Muscle of leg (tissue), 3 donors: ENCODE measurements at regions not wholly inside any gene's neighbourhood (a gene's known extent, or its start where the extent isn't known, plus 50 kb on each side); places are given as distances from the start of the nearest gene placed in this dataset.

Experiments
- DNase-seq: peaks from one replicate; pipeline ENCODE4 v3.0.0; 2013
- H3K27ac ChIP-seq: one replicate; pipeline ENCODE4 v1.5.1; 2013; ENCODE audit warnings: mild to moderate bottlenecking, low read length, control low read depth
- H3K27me3 ChIP-seq: one replicate; pipeline ENCODE4 v1.6.1; 2013; ENCODE audit warnings: low read length; ENCODE audit not compliant: control insufficient read depth, insufficient read depth
- H3K36me3 ChIP-seq: one replicate; pipeline ENCODE4 v1.6.1; 2013; ENCODE audit warnings: low read length; ENCODE audit not compliant: control insufficient read depth, insufficient read depth
- H3K4me1 ChIP-seq: one replicate; pipeline ENCODE4 v1.6.1; 2013; ENCODE audit warnings: low read length; ENCODE audit not compliant: control insufficient read depth, insufficient read depth
- H3K4me3 ChIP-seq: one replicate; pipeline ENCODE4 v1.5.1; 2013; ENCODE audit warnings: low read length, control low read depth
- H3K9me3 ChIP-seq: replicated peaks from 2 replicates; pipeline ENCODE4 v1.6.1; 2013; ENCODE audit warnings: low read depth, low read length; ENCODE audit not compliant: control insufficient read depth
- WGBS: methylation state at CpG from one replicate; pipeline ENCODE4 v1.1.5; 2013; ENCODE audit warnings: missing lambda C conversion rate; ENCODE audit not compliant: insufficient coverage; 5-methylcytosine and 5-hydroxymethylcytosine counted together

- Histone ChIP-seq H3K4me1 (no peaks in the 10 kb centered on the region), H3K27ac (no peak overlapping the region), H3K36me3 (no peaks in the 10 kb centered on the region), H3K27me3 (no peaks in the 10 kb centered on the region), H3K9me3 (no peaks in the 10 kb centered on the region), H3K4me3 (no peak overlapping the region)
- DNase-seq, result no peak
- WGBS, result 80% methylated on average over 6 of the region's 15 CpGs
Observed at GRCh38 chr22:48432781-48433518, 1394.7 kb downstream of the BRD1 start.

GRCh38 chr22:48431536-48432315, 1395.9 kb downstream of the BRD1 start:
- H3K27ac ChIP-seq, result no peak overlapping the region
- H3K27me3 ChIP-seq, result no peaks in the 10 kb centered on the region
- no peaks in the 10 kb centered on the region for H3K9me3 ChIP-seq
- no peaks in the 10 kb centered on the region for H3K4me1 ChIP-seq
- H3K36me3 ChIP-seq, result no peaks in the 10 kb centered on the region
- whole genome bisulfite sequencing, result 82% methylated on average over 12 of the region's 20 CpGs
- DNase-seq, result no peak
- no peak overlapping the region for H3K4me3 ChIP-seq

- Histone ChIP-seq H3K27me3 (no peaks in the 10 kb centered on the region), H3K36me3 (no peaks in the 10 kb centered on the region), H3K9me3 (no peaks in the 10 kb centered on the region), H3K4me1 (no peaks in the 10 kb centered on the region), H3K27ac (no peak overlapping the region), H3K4me3 (no peak overlapping the region)
- WGBS, result 77% methylated on average over 3 of the region's 10 CpGs
- no peak for DNase-seq
Observed at GRCh38 chr22:48431014-48431413, 1396.7 kb downstream of the BRD1 start.

- H3K4me1 ChIP-seq, result no peaks in the 10 kb centered on the region
Observed at GRCh38 chr22:48429446-48430020, 1398.1 kb downstream of the BRD1 start.

GRCh38 chr22:48428631-48429371, 1398.9 kb downstream of the BRD1 start:
- H3K27ac ChIP-seq, result no peak overlapping the region
- no peaks in the 10 kb centered on the region for H3K9me3 ChIP-seq
- no peaks in the 10 kb centered on the region for H3K36me3 ChIP-seq
- WGBS, result 50% methylated on average over 11 of the region's 18 CpGs
- DNase-seq, result no peak
- no peak overlapping the region for H3K4me3 ChIP-seq
- H3K27me3 ChIP-seq, result no peaks in the 10 kb centered on the region
- no peaks in the 10 kb centered on the region for H3K4me1 ChIP-seq

More at GRCh38 chr22:48429446-48430020, 1398.1 kb downstream of the BRD1 start:
- Histone ChIP-seq H3K27ac (no peak overlapping the region), H3K36me3 (no peaks in the 10 kb centered on the region), H3K9me3 (no peaks in the 10 kb centered on the region), H3K4me3 (no peak overlapping the region), H3K27me3 (no peaks in the 10 kb centered on the region)
- no peak for DNase-seq
- WGBS, result 78% methylated on average over 11 of the region's 12 CpGs

GRCh38 chr22:48427731-48428211, 1399.9 kb downstream of the BRD1 start:
- Histone ChIP-seq H3K9me3 (no peaks in the 10 kb centered on the region), H3K27ac (no peak overlapping the region), H3K27me3 (peaks cover 2% of the 10 kb centered on the region), H3K4me3 (no peak overlapping the region), H3K36me3 (no peaks in the 10 kb centered on the region), H3K4me1 (no peaks in the 10 kb centered on the region)
- DNase-seq, result no peak
- 82% methylated on average over 11 of the region's 15 CpGs for WGBS

- no peak overlapping the region for H3K4me3 ChIP-seq
- H3K36me3 ChIP-seq, result no peaks in the 10 kb centered on the region
- DNase-seq, result no peak
- peaks cover 2% of the 10 kb centered on the region for H3K27me3 ChIP-seq
- H3K4me1 ChIP-seq, result no peaks in the 10 kb centered on the region
- no peaks in the 10 kb centered on the region for H3K9me3 ChIP-seq
- H3K27ac ChIP-seq, result no peak overlapping the region
- WGBS, result 65% methylated on average over 14 of the region's 18 CpGs
Observed at GRCh38 chr22:48426466-48427380, 1401.0 kb downstream of the BRD1 start.

- Histone ChIP-seq H3K4me3 (no peak overlapping the region), H3K9me3 (no peaks in the 10 kb centered on the region), H3K36me3 (no peaks in the 10 kb centered on the region), H3K4me1 (no peaks in the 10 kb centered on the region), H3K27me3 (peaks cover 2% of the 10 kb centered on the region), H3K27ac (no peak overlapping the region)
- DNase-seq, result no peak
- WGBS, result 93% methylated on average over 12 of the region's 12 CpGs
Observed at GRCh38 chr22:48425641-48426040, 1402.0 kb downstream of the BRD1 start.

- H3K4me1 ChIP-seq, result no peaks in the 10 kb centered on the region
- H3K9me3 ChIP-seq, result no peaks in the 10 kb centered on the region
- no peak overlapping the region for H3K27ac ChIP-seq
- H3K4me3 ChIP-seq, result no peak overlapping the region
- H3K36me3 ChIP-seq, result no peaks in the 10 kb centered on the region
- H3K27me3 ChIP-seq, result peaks cover 2% of the 10 kb centered on the region
- 86% methylated on average over 15 of the region's 15 CpGs for WGBS
- DNase-seq, result no peak
Observed at GRCh38 chr22:48425091-48425506, 1402.6 kb downstream of the BRD1 start.
